BE2C (cell line): ENCODE measurements at regions not wholly inside any gene's neighbourhood (a gene's known extent, or its start where the extent isn't known, plus 50 kb on each side); places are given as distances from the start of the nearest gene placed in this dataset.

ENCODE experiments used
- DNase-seq: peaks from one replicate; pipeline ENCODE4 v3.0.0-alpha.2; 2020
- H3K27me3 ChIP-seq: fragments of 250-450 bp; sonication (Bioruptor Pico); 2 replicates; pipeline ENCODE4 v1.5.1; 2020; ENCODE audit warnings: mild to moderate bottlenecking
- H3K36me3 ChIP-seq: fragments of 250-450 bp; sonication (Bioruptor Pico); 2 replicates; pipeline ENCODE4 v1.5.1; 2020; ENCODE audit warnings: mild to moderate bottlenecking
- H3K4me1 ChIP-seq: fragments of 250-450 bp; sonication (Bioruptor Pico); 2 replicates; pipeline ENCODE4 v1.5.1; 2020
- H3K4me3 ChIP-seq: 2 replicates; pipeline ENCODE4 v1.5.1; 2011; ENCODE audit warnings: low read depth, low read length
- H3K9me3 ChIP-seq: fragments of 250-450 bp; sonication (Bioruptor Pico); 2 replicates; pipeline ENCODE4 v1.5.1; 2020
- CTCF ChIP-seq: IDR thresholded peaks from 2 replicates; pipeline ENCODE4 v1.5.1; 2012; ENCODE audit warnings: mild to moderate bottlenecking, low read depth, low read length

- H3K9me3 ChIP-seq: no peaks in the 10 kb centered on the region
- H3K4me1 ChIP-seq: no peaks in the 10 kb centered on the region
- H3K4me3 ChIP-seq: no peak overlapping the region
- H3K36me3 ChIP-seq: no peaks in the 10 kb centered on the region
- no peak for DNase-seq
- TF ChIP-seq CTCF: no peak
- H3K27me3 ChIP-seq: no peaks in the 10 kb centered on the region
Measured at GRCh38 chr5:68122439-68123328, 92.9 kb upstream of the PIK3R1 start.

- no peak for TF ChIP-seq CTCF
- no peaks in the 10 kb centered on the region for H3K9me3 ChIP-seq
- no peaks in the 10 kb centered on the region for H3K36me3 ChIP-seq
- no peak overlapping the region for H3K4me3 ChIP-seq
- no peaks in the 10 kb centered on the region for H3K27me3 ChIP-seq
- no peaks in the 10 kb centered on the region for H3K4me1 ChIP-seq
- DNase-seq: no peak
Measured at GRCh38 chr5:68116868-68117411, 98.6 kb upstream of the PIK3R1 start.

- Histone ChIP-seq H3K27me3 (no peaks in the 10 kb centered on the region), H3K9me3 (no peaks in the 10 kb centered on the region), H3K36me3 (no peaks in the 10 kb centered on the region), H3K4me1 (no peaks in the 10 kb centered on the region), H3K4me3 (no peak overlapping the region)
- TF ChIP-seq CTCF: no peak
- no peak for DNase-seq
Measured at GRCh38 chr5:68116408-68116807, 99.1 kb upstream of the PIK3R1 start.

GRCh38 chr5:68115584-68115983 lies 100.0 kb upstream of the PIK3R1 start:
- Histone ChIP-seq H3K36me3 (no peaks in the 10 kb centered on the region), H3K27me3 (no peaks in the 10 kb centered on the region), H3K4me3 (no peak overlapping the region), H3K9me3 (no peaks in the 10 kb centered on the region), H3K4me1 (no peaks in the 10 kb centered on the region)
- DNase-seq: no peak
- TF ChIP-seq CTCF: no peak

- Histone ChIP-seq H3K4me3 (no peak overlapping the region), H3K4me1 (no peaks in the 10 kb centered on the region; the same call in 1 of the 2 replicates), H3K27me3 (no peaks in the 10 kb centered on the region), H3K9me3 (no peaks in the 10 kb centered on the region), H3K36me3 (no peaks in the 10 kb centered on the region)
- no peak for DNase-seq
- no peak for TF ChIP-seq CTCF
Measured at GRCh38 chr5:68114378-68115040, 101.0 kb upstream of the PIK3R1 start.
